Testis (tissue), 2 donors: ENCODE measurements at regions not wholly inside any gene's neighbourhood (a gene's known extent, or its start where the extent isn't known, plus 50 kb on each side); places are given as distances from the start of the nearest gene placed in this dataset.

Experiments used
- POLR2A ChIP-seq: fragments of 450-650 bp; IDR thresholded peaks from one replicate; pipeline ENCODE4 v1.6.1; 2017; ENCODE audit warnings: antibody characterized with exemption, mild to moderate bottlenecking, moderate library complexity
- TF ChIP-seq, protein P1 (sequence below), 3 experiments: fragments of 450-650 bp in 2 of 3; fragments of 200-600 bp in 1 of 3; sonication (generic) in 1 of 3; IDR thresholded peaks; one replicate each; pipeline ENCODE4 v1.5.1; 2016 to 2019; ENCODE audit warnings: antibody characterized with exemption in 3 of 3, mild to moderate bottlenecking in 2 of 3, moderate library complexity in 1 of 3

DNA sequence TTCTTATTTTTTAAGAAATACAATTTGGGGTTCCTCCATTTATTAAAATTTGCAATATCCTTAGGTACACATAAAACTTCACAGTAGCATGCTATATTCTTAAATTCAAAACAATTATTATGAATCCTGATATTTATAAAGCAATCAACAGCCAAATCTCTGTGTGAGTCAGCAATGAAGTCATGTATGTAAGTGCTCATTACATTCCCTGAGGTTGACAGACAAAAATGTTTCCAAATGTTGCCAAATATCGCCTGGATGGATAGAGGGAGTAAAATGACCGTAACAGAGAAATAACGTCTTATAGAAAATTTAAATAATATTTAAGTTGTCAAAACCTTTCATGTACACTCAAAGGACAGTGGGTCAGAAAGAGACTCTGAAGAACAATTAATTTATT is 220.0 kb downstream of the PCDH18 start:
- TF ChIP-seq, protein P1, sequence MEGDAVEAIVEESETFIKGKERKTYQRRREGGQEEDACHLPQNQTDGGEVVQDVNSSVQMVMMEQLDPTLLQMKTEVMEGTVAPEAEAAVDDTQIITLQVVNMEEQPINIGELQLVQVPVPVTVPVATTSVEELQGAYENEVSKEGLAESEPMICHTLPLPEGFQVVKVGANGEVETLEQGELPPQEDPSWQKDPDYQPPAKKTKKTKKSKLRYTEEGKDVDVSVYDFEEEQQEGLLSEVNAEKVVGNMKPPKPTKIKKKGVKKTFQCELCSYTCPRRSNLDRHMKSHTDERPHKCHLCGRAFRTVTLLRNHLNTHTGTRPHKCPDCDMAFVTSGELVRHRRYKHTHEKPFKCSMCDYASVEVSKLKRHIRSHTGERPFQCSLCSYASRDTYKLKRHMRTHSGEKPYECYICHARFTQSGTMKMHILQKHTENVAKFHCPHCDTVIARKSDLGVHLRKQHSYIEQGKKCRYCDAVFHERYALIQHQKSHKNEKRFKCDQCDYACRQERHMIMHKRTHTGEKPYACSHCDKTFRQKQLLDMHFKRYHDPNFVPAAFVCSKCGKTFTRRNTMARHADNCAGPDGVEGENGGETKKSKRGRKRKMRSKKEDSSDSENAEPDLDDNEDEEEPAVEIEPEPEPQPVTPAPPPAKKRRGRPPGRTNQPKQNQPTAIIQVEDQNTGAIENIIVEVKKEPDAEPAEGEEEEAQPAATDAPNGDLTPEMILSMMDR (IDR thresholded peaks at IDR 0.05) = no peak
- TF ChIP-seq POLR2A = no peak
